ENCODE measurements at regions not wholly inside any gene's neighbourhood (a gene's known extent, or its start where the extent isn't known, plus 50 kb on each side); places are given as distances from the start of the nearest gene placed in this dataset.

DNA sequence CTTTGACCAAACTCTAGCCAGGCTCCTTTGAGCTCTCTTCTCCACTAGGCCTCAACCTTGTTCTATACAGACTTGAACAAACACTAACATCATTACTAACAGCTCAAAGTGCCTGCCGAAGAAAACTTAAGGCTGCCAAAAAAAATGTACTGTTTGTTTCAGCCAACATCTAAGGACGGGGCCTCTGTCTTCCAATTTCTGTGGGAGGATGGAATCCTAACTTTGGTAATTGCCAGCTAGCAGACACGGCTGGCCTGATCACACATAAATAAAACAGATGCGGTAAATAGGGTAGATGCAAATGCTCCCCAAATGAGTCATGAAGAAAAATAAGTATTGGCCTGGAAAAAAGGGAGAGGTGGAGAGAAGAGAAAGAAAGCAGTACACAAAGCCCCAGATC lies 394.3 kb downstream of the TMEM135 start:
- H3K9me3 ChIP-seq (ENCODE audit: control insufficient read depth, low read length): no peaks in the 10 kb centered on the region

DNA sequence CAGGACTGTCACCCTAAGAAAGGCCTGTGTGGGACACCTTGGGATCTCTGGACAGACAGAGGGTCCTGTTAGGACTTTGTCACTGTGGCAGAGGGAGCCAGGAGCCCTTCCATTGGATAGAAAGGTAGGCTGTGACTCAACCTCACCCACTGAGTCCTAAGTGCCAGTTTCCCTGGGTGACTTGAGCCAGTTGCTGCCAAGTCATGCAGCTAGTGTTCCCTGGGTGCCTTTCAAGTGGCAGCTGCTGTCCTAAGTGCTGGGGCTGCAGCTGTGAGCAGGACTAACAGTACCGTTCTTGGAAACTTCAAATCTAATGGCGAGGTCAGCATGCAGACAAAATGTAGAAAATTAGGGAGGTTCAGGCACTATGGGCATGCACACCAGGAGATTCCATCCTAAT lies 393.7 kb downstream of the TMEM135 start:
- H2AFZ ChIP-seq (ENCODE audit: low read depth, low read length): no peak overlapping the region
- no peaks in the 10 kb centered on the region for H3K79me1 ChIP-seq (replicated peaks; ENCODE audit: low read length, poor library complexity, severe bottlenecking)
- no peak overlapping the region for H4K8ac ChIP-seq (ENCODE audit: low read length)
- DNase-seq: no peak
- no peaks in the 10 kb centered on the region for H3K9me3 ChIP-seq (ENCODE audit: control insufficient read depth, low read length)
- no peak overlapping the region for H2BK120ac ChIP-seq (ENCODE audit: low read depth, low read length)
- no peak overlapping the region for H3K18ac ChIP-seq (ENCODE audit: low read depth in 1 of 2, low read length in 2 of 2)
- H2BK12ac ChIP-seq (ENCODE audit: low read length in 2 of 2): no peak overlapping the region
- no peaks in the 10 kb centered on the region for H3K27me3 ChIP-seq (ENCODE audit: control insufficient read depth in 1 of 2, insufficient read depth in 1 of 2, low read length in 2 of 2)
- no peak overlapping the region for H2BK5ac ChIP-seq (ENCODE audit: low read depth, low read length, poor library complexity, severe bottlenecking)
- no peak overlapping the region for H3K4me3 ChIP-seq (ENCODE audit: insufficient read depth in 1 of 2, low read depth in 1 of 2, low read length in 2 of 2)
- no peak overlapping the region for H3K4ac ChIP-seq (ENCODE audit: low read depth in 1 of 2, low read length in 2 of 2)
- H3K4me2 ChIP-seq (ENCODE audit: low read length, poor library complexity, severe bottlenecking): no peak overlapping the region
- H3K36me3 ChIP-seq (ENCODE audit: control insufficient read depth in 1 of 2, insufficient read depth in 2 of 2, low read depth in 1 of 2, low read length in 2 of 2): no peaks in the 10 kb centered on the region
- no peak overlapping the region for H3K14ac ChIP-seq (ENCODE audit: low read length in 2 of 2)
- H4K91ac ChIP-seq (ENCODE audit: low read length): no peak overlapping the region
- no peak overlapping the region for H2AK5ac ChIP-seq (ENCODE audit: low read length, severe bottlenecking)
- H3K27ac ChIP-seq (ENCODE audit: low read length, poor library complexity, severe bottlenecking): no peak overlapping the region
- no peak overlapping the region for H2BK15ac ChIP-seq (ENCODE audit: low read depth, poor library complexity, severe bottlenecking)
- 88% methylated on average over 2 of the region's 2 CpGs for WGBS
- H3K23ac ChIP-seq (ENCODE audit: low read length in 2 of 2): no peak overlapping the region
- peaks cover 6% of the 10 kb centered on the region for H3K4me1 ChIP-seq (ENCODE audit: control insufficient read depth, insufficient read depth, low read depth, low read length)
- H3K9ac ChIP-seq (ENCODE audit: low read length): no peak overlapping the region

More for the DNA sequence above, 394.3 kb downstream of the TMEM135 start:
- no peak overlapping the region for H2BK15ac ChIP-seq (ENCODE audit: low read depth, poor library complexity, severe bottlenecking)
- H3K79me1 ChIP-seq (replicated peaks; ENCODE audit: low read length, poor library complexity, severe bottlenecking): no peaks in the 10 kb centered on the region
- no peak overlapping the region for H4K91ac ChIP-seq (ENCODE audit: low read length)
- DNase-seq: peak; percentile 43
- 56% methylated on average over 4 of the region's 4 CpGs for WGBS
- H3K14ac ChIP-seq (ENCODE audit: low read length in 2 of 2): no peak overlapping the region
- no peak overlapping the region for H4K8ac ChIP-seq (ENCODE audit: low read length)
- no peak overlapping the region for H3K27ac ChIP-seq (ENCODE audit: low read length, poor library complexity, severe bottlenecking)
- H3K36me3 ChIP-seq (ENCODE audit: control insufficient read depth in 1 of 2, insufficient read depth in 2 of 2, low read depth in 1 of 2, low read length in 2 of 2): no peaks in the 10 kb centered on the region
- H3K23ac ChIP-seq (ENCODE audit: low read length in 2 of 2): no peak overlapping the region
- H3K4me1 ChIP-seq (ENCODE audit: control insufficient read depth, insufficient read depth, low read depth, low read length): peaks cover 6% of the 10 kb centered on the region
- no peak overlapping the region for H2BK120ac ChIP-seq (ENCODE audit: low read depth, low read length)
- peak overlapping the region; percentile 33 for H3K9ac ChIP-seq (ENCODE audit: low read length)
- no peak overlapping the region for H3K4ac ChIP-seq (ENCODE audit: low read depth in 1 of 2, low read length in 2 of 2)
- no peak overlapping the region for H3K4me2 ChIP-seq (ENCODE audit: low read length, poor library complexity, severe bottlenecking)
- no peaks in the 10 kb centered on the region for H3K27me3 ChIP-seq (ENCODE audit: control insufficient read depth in 1 of 2, insufficient read depth in 1 of 2, low read length in 2 of 2)
- H2BK12ac ChIP-seq (ENCODE audit: low read length in 2 of 2): no peak overlapping the region
- no peak overlapping the region for H3K4me3 ChIP-seq (ENCODE audit: insufficient read depth in 1 of 2, low read depth in 1 of 2, low read length in 2 of 2)
- no peak overlapping the region for H2BK5ac ChIP-seq (ENCODE audit: low read depth, low read length, poor library complexity, severe bottlenecking)
- H3K18ac ChIP-seq (ENCODE audit: low read depth in 1 of 2, low read length in 2 of 2): no peak overlapping the region
- H2AK5ac ChIP-seq (ENCODE audit: low read length, severe bottlenecking): no peak overlapping the region
- H2AFZ ChIP-seq (ENCODE audit: low read depth, low read length): no peak overlapping the region

DNA sequence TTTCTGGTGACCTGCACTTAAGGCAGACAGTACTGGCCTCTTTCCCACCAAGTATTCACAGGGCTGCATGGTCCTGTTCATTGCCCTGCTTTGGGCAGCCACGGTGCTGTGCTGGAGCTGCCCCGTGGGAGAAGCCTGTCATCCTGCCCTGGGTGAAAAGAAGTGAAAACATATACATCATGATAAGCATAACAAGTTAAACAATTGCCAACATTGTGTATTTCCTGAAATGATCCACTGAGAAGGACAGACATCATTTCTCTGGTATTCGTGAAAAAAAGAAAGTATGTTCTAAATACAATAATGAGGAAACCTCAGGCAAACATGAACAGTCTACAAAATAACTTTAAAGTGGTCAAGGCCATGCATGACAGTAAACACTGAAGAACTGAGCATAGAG lies 393.1 kb downstream of the TMEM135 start:
- H3K27ac ChIP-seq (ENCODE audit: low read length, poor library complexity, severe bottlenecking): no peak overlapping the region
- H2AK5ac ChIP-seq (ENCODE audit: low read length, severe bottlenecking): no peak overlapping the region

DNA sequence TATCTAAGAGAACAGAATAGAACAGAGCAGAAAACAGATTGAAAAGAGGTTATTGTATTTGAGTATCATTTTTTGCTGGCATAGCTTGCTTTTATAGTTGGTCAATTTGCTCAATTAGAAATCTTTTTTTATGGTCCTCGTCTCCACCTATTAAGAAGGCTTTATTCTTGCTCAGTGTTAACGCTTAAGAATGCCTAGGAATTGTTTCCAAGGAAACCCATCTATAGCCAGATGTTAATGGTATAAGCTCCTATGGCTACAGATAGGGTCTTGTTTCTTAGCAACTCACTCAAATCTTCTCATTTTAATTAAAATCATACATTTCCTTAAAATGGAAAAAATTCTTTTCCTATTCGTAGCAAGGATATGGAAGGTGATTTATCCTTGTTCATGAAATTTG lies 392.3 kb downstream of the TMEM135 start:
- Histone ChIP-seq H3K27me3 (ENCODE audit: control insufficient read depth in 1 of 2, insufficient read depth in 1 of 2, low read length in 2 of 2) (no peaks in the 10 kb centered on the region), H3K4me3 (ENCODE audit: insufficient read depth in 1 of 2, low read depth in 1 of 2, low read length in 2 of 2) (no peak overlapping the region), H2BK12ac (ENCODE audit: low read length in 2 of 2) (no peak overlapping the region), H3K9ac (ENCODE audit: low read length) (no peak overlapping the region), H3K9me3 (ENCODE audit: control insufficient read depth, low read length) (no peaks in the 10 kb centered on the region), H2BK120ac (ENCODE audit: low read depth, low read length) (no peak overlapping the region), H3K36me3 (ENCODE audit: control insufficient read depth in 1 of 2, insufficient read depth in 2 of 2, low read depth in 1 of 2, low read length in 2 of 2) (no peaks in the 10 kb centered on the region), H2AFZ (ENCODE audit: low read depth, low read length) (no peak overlapping the region), H3K79me1 (replicated peaks; ENCODE audit: low read length, poor library complexity, severe bottlenecking) (no peaks in the 10 kb centered on the region), H2AK5ac (ENCODE audit: low read length, severe bottlenecking) (no peak overlapping the region), H2BK15ac (ENCODE audit: low read depth, poor library complexity, severe bottlenecking) (no peak overlapping the region), H3K18ac (ENCODE audit: low read depth in 1 of 2, low read length in 2 of 2) (no peak overlapping the region), H3K23ac (ENCODE audit: low read length in 2 of 2) (no peak overlapping the region), H3K14ac (ENCODE audit: low read length in 2 of 2) (no peak overlapping the region), H4K91ac (ENCODE audit: low read length) (no peak overlapping the region), H3K4me1 (ENCODE audit: control insufficient read depth, insufficient read depth, low read depth, low read length) (peaks cover 8% of the 10 kb centered on the region), H2BK5ac (ENCODE audit: low read depth, low read length, poor library complexity, severe bottlenecking) (no peak overlapping the region), H3K27ac (ENCODE audit: low read length, poor library complexity, severe bottlenecking) (no peak overlapping the region), H4K8ac (ENCODE audit: low read length) (no peak overlapping the region), H3K4ac (ENCODE audit: low read depth in 1 of 2, low read length in 2 of 2) (no peak overlapping the region), H3K4me2 (ENCODE audit: low read length, poor library complexity, severe bottlenecking) (no peak overlapping the region)
- DNase-seq: no peak
- WGBS: 90% methylated on average over 2 of the region's 3 CpGs

More for the DNA sequence above, 393.1 kb downstream of the TMEM135 start:
- Histone ChIP-seq H4K91ac (ENCODE audit: low read length) (no peak overlapping the region), H3K14ac (ENCODE audit: low read length in 2 of 2) (no peak overlapping the region), H2BK12ac (ENCODE audit: low read length in 2 of 2) (no peak overlapping the region), H2BK15ac (ENCODE audit: low read depth, poor library complexity, severe bottlenecking) (no peak overlapping the region), H3K27me3 (ENCODE audit: control insufficient read depth in 1 of 2, insufficient read depth in 1 of 2, low read length in 2 of 2) (no peaks in the 10 kb centered on the region), H3K18ac (ENCODE audit: low read depth in 1 of 2, low read length in 2 of 2) (no peak overlapping the region), H3K4me2 (ENCODE audit: low read length, poor library complexity, severe bottlenecking) (no peak overlapping the region), H3K4me3 (ENCODE audit: insufficient read depth in 1 of 2, low read depth in 1 of 2, low read length in 2 of 2) (no peak overlapping the region), H2BK120ac (ENCODE audit: low read depth, low read length) (no peak overlapping the region), H2BK5ac (ENCODE audit: low read depth, low read length, poor library complexity, severe bottlenecking) (no peak overlapping the region), H3K9me3 (ENCODE audit: control insufficient read depth, low read length) (no peaks in the 10 kb centered on the region), H2AFZ (ENCODE audit: low read depth, low read length) (no peak overlapping the region), H3K4me1 (ENCODE audit: control insufficient read depth, insufficient read depth, low read depth, low read length) (peaks cover 6% of the 10 kb centered on the region), H3K36me3 (ENCODE audit: control insufficient read depth in 1 of 2, insufficient read depth in 2 of 2, low read depth in 1 of 2, low read length in 2 of 2) (no peaks in the 10 kb centered on the region), H4K8ac (ENCODE audit: low read length) (no peak overlapping the region), H3K23ac (ENCODE audit: low read length in 2 of 2) (no peak overlapping the region), H3K4ac (ENCODE audit: low read depth in 1 of 2, low read length in 2 of 2) (no peak overlapping the region), H3K79me1 (replicated peaks; ENCODE audit: low read length, poor library complexity, severe bottlenecking) (no peaks in the 10 kb centered on the region), H3K9ac (ENCODE audit: low read length) (no peak overlapping the region)
- WGBS: no CpG with 5 or more reads among the region's 3 CpGs
- DNase-seq: no peak
